Neural progenitor cell (in vitro differentiated cells): ENCODE measurements at regions not wholly inside any gene's neighbourhood (a gene's known extent, or its start where the extent isn't known, plus 50 kb on each side); places are given as distances from the start of the nearest gene placed in this dataset.

Experiments used
- CTCF ChIP-seq: fragments of 200-600 bp; sonication (generic); IDR thresholded peaks from 2 replicates; pipeline ENCODE4 v1.5.1; 2017; ENCODE audit warnings: antibody characterized with exemption, mild to moderate bottlenecking
- EZH2 ChIP-seq: fragments of 200-600 bp; sonication (generic); IDR thresholded peaks from 2 replicates; pipeline ENCODE4 v1.6.1; 2017; ENCODE audit warnings: antibody characterized with exemption, mild to moderate bottlenecking, moderate library complexity

- TF ChIP-seq CTCF (no peak), EZH2 (no peak)
Observed at GRCh38 chr11:127677660-127678425, 677.3 kb upstream of the KIRREL3 start.
